BE2C (cell line): ENCODE measurements at regions not wholly inside any gene's neighbourhood (a gene's known extent, or its start where the extent isn't known, plus 50 kb on each side); places are given as distances from the start of the nearest gene placed in this dataset.

ENCODE experiments used
- DNase-seq: peaks from one replicate; pipeline ENCODE4 v3.0.0-alpha.2; 2020
- H3K27me3 ChIP-seq: fragments of 250-450 bp; sonication (Bioruptor Pico); 2 replicates; pipeline ENCODE4 v1.5.1; 2020; ENCODE audit warnings: mild to moderate bottlenecking
- H3K36me3 ChIP-seq: fragments of 250-450 bp; sonication (Bioruptor Pico); 2 replicates; pipeline ENCODE4 v1.5.1; 2020; ENCODE audit warnings: mild to moderate bottlenecking
- H3K4me1 ChIP-seq: fragments of 250-450 bp; sonication (Bioruptor Pico); 2 replicates; pipeline ENCODE4 v1.5.1; 2020
- H3K4me3 ChIP-seq: 2 replicates; pipeline ENCODE4 v1.5.1; 2011; ENCODE audit warnings: low read depth, low read length
- H3K9me3 ChIP-seq: fragments of 250-450 bp; sonication (Bioruptor Pico); 2 replicates; pipeline ENCODE4 v1.5.1; 2020
- CTCF ChIP-seq: IDR thresholded peaks from 2 replicates; pipeline ENCODE4 v1.5.1; 2012; ENCODE audit warnings: mild to moderate bottlenecking, low read depth, low read length

DNA sequence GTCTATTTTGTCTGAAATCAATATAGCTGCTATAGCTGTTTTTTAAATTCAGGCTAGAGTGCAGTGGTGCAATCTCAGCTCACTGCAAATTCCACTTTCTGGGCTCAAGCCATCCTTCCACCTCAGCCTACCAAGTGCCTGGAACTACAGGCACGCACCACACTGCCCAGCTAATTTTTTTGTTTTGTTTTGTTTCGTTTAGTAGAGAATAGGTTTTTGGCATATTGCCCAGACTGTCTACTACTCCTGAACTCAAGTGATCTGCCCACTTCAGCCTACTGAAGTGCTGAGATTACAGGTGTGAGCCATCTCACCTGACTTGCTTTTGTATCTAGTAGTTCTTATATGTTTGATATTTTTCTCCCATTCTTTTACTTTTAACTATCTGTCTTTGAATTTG is 259.7 kb downstream of the CDH19 start:
- Histone ChIP-seq H3K4me1 (no peaks in the 10 kb centered on the region), H3K27me3 (no peaks in the 10 kb centered on the region), H3K9me3 (no peaks in the 10 kb centered on the region), H3K4me3 (no peak overlapping the region), H3K36me3 (no peaks in the 10 kb centered on the region)
- no peak for DNase-seq
- TF ChIP-seq CTCF: no peak

DNA sequence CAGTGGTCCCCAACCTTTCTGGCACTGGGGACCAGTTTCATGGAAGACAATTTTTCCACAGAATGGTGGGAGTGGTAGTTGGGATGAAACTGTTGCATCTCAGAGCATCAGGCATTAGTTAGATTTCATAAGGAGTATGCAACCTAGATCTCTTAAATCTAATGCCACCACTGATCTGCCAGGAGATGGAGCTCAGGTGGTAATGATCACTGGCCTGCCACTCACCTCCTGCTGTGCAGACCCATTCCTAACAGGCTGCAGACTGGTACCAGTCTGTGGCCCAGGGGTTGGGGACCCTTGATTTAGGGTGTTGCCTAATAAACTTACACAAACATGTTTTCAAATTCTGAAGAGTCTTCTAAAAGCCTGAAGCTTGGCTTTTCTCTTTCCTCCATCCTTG is 261.3 kb downstream of the CDH19 start:
- no peak for TF ChIP-seq CTCF
- Histone ChIP-seq H3K4me1 (no peaks in the 10 kb centered on the region), H3K4me3 (no peak overlapping the region), H3K27me3 (no peaks in the 10 kb centered on the region), H3K9me3 (no peaks in the 10 kb centered on the region), H3K36me3 (no peaks in the 10 kb centered on the region)
- no peak for DNase-seq

- TF ChIP-seq CTCF: no peak
Measured at GRCh38 chr18:66334534-66334933, 269.4 kb downstream of the CDH19 start.

GRCh38 chr18:66329716-66330115 is 274.2 kb downstream of the CDH19 start:
- H3K4me1 ChIP-seq: no peaks in the 10 kb centered on the region
- no peak for DNase-seq
- no peaks in the 10 kb centered on the region for H3K27me3 ChIP-seq
- TF ChIP-seq CTCF: no peak
- H3K4me3 ChIP-seq: no peak overlapping the region
- H3K36me3 ChIP-seq: no peaks in the 10 kb centered on the region
- H3K9me3 ChIP-seq: no peaks in the 10 kb centered on the region

More at GRCh38 chr18:66334534-66334933, 269.4 kb downstream of the CDH19 start:
- H3K4me3 ChIP-seq: no peak overlapping the region
- no peaks in the 10 kb centered on the region for H3K9me3 ChIP-seq
- no peaks in the 10 kb centered on the region for H3K4me1 ChIP-seq
- no peaks in the 10 kb centered on the region for H3K36me3 ChIP-seq
- no peaks in the 10 kb centered on the region for H3K27me3 ChIP-seq
- DNase-seq: no peak

- Histone ChIP-seq H3K27me3 (no peaks in the 10 kb centered on the region), H3K9me3 (no peaks in the 10 kb centered on the region), H3K36me3 (no peaks in the 10 kb centered on the region), H3K4me3 (no peak overlapping the region), H3K4me1 (no peaks in the 10 kb centered on the region)
- TF ChIP-seq CTCF: no peak
- DNase-seq: no peak
Measured at GRCh38 chr18:66328296-66328878, 275.5 kb downstream of the CDH19 start.

- H3K27me3 ChIP-seq: no peaks in the 10 kb centered on the region
- TF ChIP-seq CTCF: no peak
- no peaks in the 10 kb centered on the region for H3K4me1 ChIP-seq
- H3K36me3 ChIP-seq: no peaks in the 10 kb centered on the region
- H3K9me3 ChIP-seq: no peaks in the 10 kb centered on the region
- no peak for DNase-seq
- no peak overlapping the region for H3K4me3 ChIP-seq
Measured at GRCh38 chr18:66325251-66325650, 278.6 kb downstream of the CDH19 start.
